ENCODE measurements at regions not wholly inside any gene's neighbourhood (a gene's known extent, or its start where the extent isn't known, plus 50 kb on each side); places are given as distances from the start of the nearest gene placed in this dataset.

GRCh38 chr2:18104595-18105224, 226.2 kb downstream of the KCNS3 start:
- H3K79me2 ChIP-seq (ENCODE audit: insufficient read depth, low read length) = no peaks in the 10 kb centered on the region
- H3K36me3 ChIP-seq (ENCODE audit: low read length) = no peaks in the 10 kb centered on the region
- no peak overlapping the region for H3K4me3 ChIP-seq (ENCODE audit: insufficient read depth, low read length, poor library complexity, severe bottlenecking)
- TF ChIP-seq EZH2phosphoT487 (conservative IDR thresholded peaks at IDR 0.05; ENCODE audit: low read length) = no peak
- TF ChIP-seq, protein P1, sequence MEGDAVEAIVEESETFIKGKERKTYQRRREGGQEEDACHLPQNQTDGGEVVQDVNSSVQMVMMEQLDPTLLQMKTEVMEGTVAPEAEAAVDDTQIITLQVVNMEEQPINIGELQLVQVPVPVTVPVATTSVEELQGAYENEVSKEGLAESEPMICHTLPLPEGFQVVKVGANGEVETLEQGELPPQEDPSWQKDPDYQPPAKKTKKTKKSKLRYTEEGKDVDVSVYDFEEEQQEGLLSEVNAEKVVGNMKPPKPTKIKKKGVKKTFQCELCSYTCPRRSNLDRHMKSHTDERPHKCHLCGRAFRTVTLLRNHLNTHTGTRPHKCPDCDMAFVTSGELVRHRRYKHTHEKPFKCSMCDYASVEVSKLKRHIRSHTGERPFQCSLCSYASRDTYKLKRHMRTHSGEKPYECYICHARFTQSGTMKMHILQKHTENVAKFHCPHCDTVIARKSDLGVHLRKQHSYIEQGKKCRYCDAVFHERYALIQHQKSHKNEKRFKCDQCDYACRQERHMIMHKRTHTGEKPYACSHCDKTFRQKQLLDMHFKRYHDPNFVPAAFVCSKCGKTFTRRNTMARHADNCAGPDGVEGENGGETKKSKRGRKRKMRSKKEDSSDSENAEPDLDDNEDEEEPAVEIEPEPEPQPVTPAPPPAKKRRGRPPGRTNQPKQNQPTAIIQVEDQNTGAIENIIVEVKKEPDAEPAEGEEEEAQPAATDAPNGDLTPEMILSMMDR (IDR thresholded peaks at IDR 0.05; ENCODE audit: insufficient read depth, low read length, poor library complexity, severe bottlenecking) = no peak
- H4K20me1 ChIP-seq (ENCODE audit: low read depth, low read length) = no peaks in the 10 kb centered on the region
- no peaks in the 10 kb centered on the region for H3K9me2 ChIP-seq (replicated peaks; ENCODE audit: insufficient read depth, low read length)
- no peak overlapping the region for H2AFZ ChIP-seq (ENCODE audit: low read depth, low read length, severe bottlenecking)
- H3K9ac ChIP-seq (ENCODE audit: low read length) = no peak overlapping the region
- no peaks in the 10 kb centered on the region for H3K27me3 ChIP-seq (ENCODE audit: low read length)
- no peaks in the 10 kb centered on the region for H3F3A ChIP-seq (ENCODE audit: insufficient read depth)
- H3K27ac ChIP-seq (ENCODE audit: low read depth, low read length) = no peak overlapping the region
- H3K9me3 ChIP-seq (ENCODE audit: insufficient read depth, low read length) = no peaks in the 10 kb centered on the region
- no peak overlapping the region for H3K4me2 ChIP-seq (ENCODE audit: low read depth, low read length, poor library complexity, severe bottlenecking)

GRCh38 chr2:18096836-18097405, 218.5 kb downstream of the KCNS3 start:
- no peaks in the 10 kb centered on the region for H3K9me2 ChIP-seq (replicated peaks; ENCODE audit: insufficient read depth, low read length)
- H3K9ac ChIP-seq (ENCODE audit: low read length) = no peak overlapping the region
- H3K4me2 ChIP-seq (ENCODE audit: low read depth, low read length, poor library complexity, severe bottlenecking) = no peak overlapping the region
- no peaks in the 10 kb centered on the region for H4K20me1 ChIP-seq (ENCODE audit: low read depth, low read length)
- H3K9me3 ChIP-seq (ENCODE audit: insufficient read depth, low read length) = no peaks in the 10 kb centered on the region
- no peak overlapping the region for H2AFZ ChIP-seq (ENCODE audit: low read depth, low read length, severe bottlenecking)
- H3K27ac ChIP-seq (ENCODE audit: low read depth, low read length) = no peak overlapping the region
- H3K27me3 ChIP-seq (ENCODE audit: low read length) = no peaks in the 10 kb centered on the region
- no peak overlapping the region for H3K4me3 ChIP-seq (ENCODE audit: insufficient read depth, low read length, poor library complexity, severe bottlenecking)
- no peaks in the 10 kb centered on the region for H3F3A ChIP-seq (ENCODE audit: insufficient read depth)
- H3K36me3 ChIP-seq (ENCODE audit: low read length) = no peaks in the 10 kb centered on the region
- no peaks in the 10 kb centered on the region for H3K79me2 ChIP-seq (ENCODE audit: insufficient read depth, low read length)
- TF ChIP-seq, protein P1 (IDR thresholded peaks at IDR 0.05; ENCODE audit: insufficient read depth, low read length, poor library complexity, severe bottlenecking) = no peak
- TF ChIP-seq EZH2phosphoT487 (conservative IDR thresholded peaks at IDR 0.05; ENCODE audit: low read length) = no peak

DNA sequence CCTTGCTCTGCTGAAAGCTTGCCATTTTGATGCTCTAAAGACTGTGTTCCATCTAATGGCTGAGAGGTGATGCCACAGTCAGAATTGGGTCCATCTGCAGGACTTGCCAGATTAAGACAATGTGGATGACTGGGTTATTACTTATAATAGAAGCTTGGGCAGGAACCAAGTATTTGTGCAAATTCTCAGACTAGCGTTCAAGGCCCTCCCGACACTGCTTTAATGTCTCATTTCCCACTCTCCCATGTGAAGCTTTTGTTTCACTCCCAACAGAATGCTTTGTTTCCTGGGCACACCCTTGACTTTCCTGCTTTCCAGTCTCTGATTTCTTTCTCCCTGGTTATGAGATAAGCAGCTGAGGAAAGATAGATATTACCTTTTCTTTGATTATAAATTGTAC, 215.8 kb downstream of the KCNS3 start:
- Histone ChIP-seq H3K4me3 (ENCODE audit: insufficient read depth, low read length, poor library complexity, severe bottlenecking) (no peak overlapping the region), H3K9me3 (ENCODE audit: insufficient read depth, low read length) (no peaks in the 10 kb centered on the region)

More for the DNA sequence above, 215.8 kb downstream of the KCNS3 start:
- Histone ChIP-seq H3K79me2 (ENCODE audit: insufficient read depth, low read length) (no peaks in the 10 kb centered on the region), H3K27ac (ENCODE audit: low read depth, low read length) (no peak overlapping the region), H4K20me1 (ENCODE audit: low read depth, low read length) (no peaks in the 10 kb centered on the region), H3K36me3 (ENCODE audit: low read length) (no peaks in the 10 kb centered on the region), H3K9me2 (replicated peaks; ENCODE audit: insufficient read depth, low read length) (no peaks in the 10 kb centered on the region), H3K27me3 (ENCODE audit: low read length) (no peaks in the 10 kb centered on the region), H3K9ac (ENCODE audit: low read length) (no peak overlapping the region), H3F3A (ENCODE audit: insufficient read depth) (no peaks in the 10 kb centered on the region), H3K4me2 (ENCODE audit: low read depth, low read length, poor library complexity, severe bottlenecking) (no peak overlapping the region), H2AFZ (ENCODE audit: low read depth, low read length, severe bottlenecking) (no peak overlapping the region)
- TF ChIP-seq, protein P1 (IDR thresholded peaks at IDR 0.05; ENCODE audit: insufficient read depth, low read length, poor library complexity, severe bottlenecking) = no peak
- TF ChIP-seq EZH2phosphoT487 (conservative IDR thresholded peaks at IDR 0.05; ENCODE audit: low read length) = no peak
